ENCODE measurements at regions not wholly inside any gene's neighbourhood (a gene's known extent, or its start where the extent isn't known, plus 50 kb on each side); places are given as distances from the start of the nearest gene placed in this dataset.
"Not testable (repeated sequence)": the region's sequence is repeated elsewhere in the genome, so short reads cannot be mapped to it uniquely, and the experiment has no call there.

DNA sequence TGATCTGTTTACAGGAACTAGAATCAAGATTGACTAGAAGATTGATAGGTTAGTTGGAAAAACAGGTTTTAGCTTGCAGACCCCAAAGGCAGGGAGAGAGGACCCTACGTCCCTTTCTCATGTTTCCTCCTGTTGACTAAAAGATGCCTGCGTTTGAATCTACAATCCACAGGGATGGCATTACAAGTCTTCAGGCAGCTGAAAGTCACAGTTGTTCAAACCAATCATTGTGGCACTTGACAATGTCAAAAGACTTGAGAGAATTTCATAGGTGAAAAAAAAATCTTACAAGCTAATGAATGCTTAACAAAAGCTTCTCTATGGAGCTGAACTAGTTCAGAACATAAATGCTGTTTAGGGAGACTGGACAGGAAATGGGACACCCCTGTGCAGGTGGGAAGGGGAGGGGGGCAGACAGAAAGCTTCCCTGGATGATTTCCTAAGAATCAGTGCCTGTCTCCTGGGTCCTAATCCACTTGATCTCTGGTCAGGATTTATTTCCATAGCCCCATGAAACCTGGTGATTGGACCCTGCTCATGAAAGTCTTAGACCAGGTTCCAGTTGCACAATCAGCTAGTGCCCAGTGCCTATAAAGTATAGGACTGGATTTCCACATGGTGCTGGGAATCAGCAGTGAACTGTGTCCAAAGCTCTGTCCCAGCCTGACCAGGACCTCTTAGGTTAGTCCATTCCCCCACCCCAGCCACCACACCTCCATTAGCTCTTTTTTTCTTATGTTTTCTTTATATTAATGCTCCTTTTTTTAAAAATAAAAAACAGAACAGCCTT lies 91.6 kb upstream of the BCAR3 start:
- no peak for DNase-seq (ENCODE audit: low spot score)

DNA sequence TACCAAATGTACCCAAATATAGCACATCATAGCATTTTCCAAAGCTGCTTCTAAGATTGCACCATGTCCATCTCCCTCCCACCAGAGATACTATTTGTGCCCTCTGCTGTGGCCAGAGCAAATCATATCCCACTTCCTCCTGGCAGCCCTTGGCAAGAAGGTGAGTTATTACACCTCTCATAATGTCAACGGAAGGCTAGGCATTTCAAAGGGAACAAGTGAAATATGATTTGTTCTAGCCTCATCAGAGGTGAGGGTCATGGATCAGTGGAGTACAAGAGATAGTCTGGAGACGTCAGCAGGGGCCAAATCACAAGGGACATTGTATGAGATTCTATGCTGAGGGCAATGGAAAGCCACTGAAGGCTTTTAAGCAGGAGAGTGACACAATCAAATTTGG lies 90.2 kb upstream of the BCAR3 start:
- no peak for DNase-seq (ENCODE audit: low spot score)

DNA sequence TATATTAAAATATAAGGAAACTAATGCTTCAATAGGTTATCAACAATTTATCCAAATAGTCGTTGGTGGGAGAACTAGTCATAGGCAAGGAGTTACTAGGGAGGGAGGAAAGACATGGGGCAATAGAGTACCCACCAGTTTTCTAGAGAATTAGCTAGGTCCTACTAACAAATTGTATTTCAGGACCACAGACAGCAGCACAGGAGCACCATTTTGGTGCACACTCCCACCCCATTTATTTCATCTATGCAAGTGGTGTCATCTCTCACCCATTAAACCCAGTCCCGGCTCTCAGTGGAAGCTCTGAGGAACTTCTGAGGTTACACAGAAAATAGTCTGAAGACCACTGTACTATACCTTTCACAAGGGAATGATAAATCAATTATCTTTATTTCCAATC lies 89.0 kb upstream of the BCAR3 start:
- no peak for DNase-seq (ENCODE audit: low spot score)

DNA sequence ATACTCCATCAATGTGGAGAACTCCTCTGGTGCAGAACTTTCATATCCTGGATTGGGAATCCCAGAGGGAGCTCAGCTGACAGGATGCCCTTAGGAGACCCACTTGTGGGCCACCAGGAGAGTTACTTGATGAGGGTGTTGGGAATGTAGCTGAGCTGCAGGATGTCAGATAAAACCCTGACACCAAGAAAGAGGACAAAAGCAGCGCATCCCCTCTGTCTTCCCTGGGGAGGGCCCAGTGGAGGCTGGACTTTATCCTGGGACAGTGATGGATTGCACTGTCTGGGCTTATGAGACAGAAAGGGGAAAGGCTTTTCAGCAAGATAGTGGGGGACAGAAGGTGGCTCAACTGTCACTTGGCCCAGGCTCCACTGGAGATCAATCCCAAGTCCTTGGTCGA lies 88.1 kb upstream of the BCAR3 start:
- no peak for DNase-seq (ENCODE audit: low spot score)

DNA sequence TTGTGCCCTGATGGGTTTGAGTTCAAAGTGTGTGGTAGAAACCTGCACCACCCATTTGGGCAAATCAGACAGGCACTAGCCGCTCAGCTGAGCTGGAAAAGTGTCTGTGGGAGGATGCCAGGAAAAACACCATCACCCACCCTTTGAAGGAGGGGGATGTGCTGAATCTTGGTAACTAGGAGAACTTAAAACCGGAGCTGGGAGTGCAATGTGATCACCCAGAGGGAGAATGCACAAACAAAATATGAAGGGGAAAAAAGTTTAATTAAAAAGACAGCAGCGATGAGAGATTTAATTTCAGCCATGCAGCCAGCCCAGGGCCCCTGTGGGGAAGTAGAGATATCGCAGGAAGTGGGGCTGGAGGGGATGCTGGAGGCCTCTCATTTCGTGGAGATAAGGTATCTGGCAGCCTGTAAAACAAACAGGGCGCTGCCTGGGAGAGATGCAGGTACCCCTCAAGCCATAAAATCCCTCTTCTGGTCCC lies 86.8 kb upstream of the BCAR3 start:
- DNase-seq (ENCODE audit: low spot score), result no peak

DNA sequence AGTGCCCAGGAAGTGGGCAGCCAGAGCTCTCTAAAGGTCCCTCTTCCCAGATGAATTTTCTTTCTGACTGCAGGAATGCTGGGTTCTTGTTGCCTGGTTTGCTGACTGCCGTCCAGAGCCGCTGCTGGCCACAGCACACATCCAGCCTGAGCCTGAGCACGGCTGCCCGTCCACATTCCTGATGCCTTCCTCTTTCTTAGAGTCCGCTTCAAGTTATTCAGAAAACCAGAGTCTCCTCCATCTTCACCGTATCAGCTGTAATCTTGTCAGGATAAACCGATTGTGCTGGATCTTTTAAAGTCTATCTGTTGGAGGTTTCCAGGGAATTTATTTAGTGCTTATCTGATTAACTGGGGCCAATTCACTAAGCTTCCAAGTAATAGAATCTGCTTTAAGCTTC lies 84.8 kb upstream of the BCAR3 start:
- DNase-seq (ENCODE audit: low spot score), result peak; percentile 55

DNA sequence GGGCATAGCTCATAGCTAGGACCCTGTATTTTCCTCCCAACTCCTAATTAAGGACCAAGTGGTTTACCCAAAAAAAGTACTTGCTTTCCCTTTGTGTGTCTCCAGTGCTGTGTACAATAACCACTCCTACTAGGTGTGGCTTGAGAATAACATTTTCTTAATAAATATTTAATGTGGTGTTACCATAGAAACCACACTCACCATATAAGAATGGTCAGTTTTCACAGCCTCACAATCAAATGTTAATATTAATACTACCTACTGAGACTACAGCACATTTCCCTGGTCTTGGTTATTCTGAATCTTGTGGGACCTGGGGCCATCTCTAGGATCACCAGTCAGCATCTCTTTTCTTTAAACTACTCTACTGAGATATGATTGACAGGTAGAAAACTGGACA lies 83.5 kb upstream of the BCAR3 start:
- DNase-seq (ENCODE audit: low spot score), result no peak

DNA sequence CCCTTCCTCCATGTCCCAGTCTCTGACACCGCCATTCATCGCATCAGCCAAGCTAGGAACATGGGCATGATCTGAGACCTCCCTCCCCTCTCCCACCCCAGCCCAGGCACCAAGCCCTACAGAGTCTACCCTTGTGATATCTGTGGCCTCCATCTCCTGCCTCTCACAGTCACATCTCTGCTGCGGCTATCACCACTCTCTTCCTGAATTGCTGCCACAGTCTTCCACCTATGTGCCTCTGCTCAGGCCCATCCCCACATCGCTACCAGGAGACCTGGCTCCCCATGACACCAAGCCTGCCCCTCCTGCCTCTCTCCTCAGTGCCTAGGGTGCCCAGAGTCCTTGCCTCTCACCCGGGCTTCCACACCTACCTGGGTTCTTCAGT lies 82.7 kb upstream of the BCAR3 start:
- DNase-seq (ENCODE audit: low spot score), result no peak

DNA sequence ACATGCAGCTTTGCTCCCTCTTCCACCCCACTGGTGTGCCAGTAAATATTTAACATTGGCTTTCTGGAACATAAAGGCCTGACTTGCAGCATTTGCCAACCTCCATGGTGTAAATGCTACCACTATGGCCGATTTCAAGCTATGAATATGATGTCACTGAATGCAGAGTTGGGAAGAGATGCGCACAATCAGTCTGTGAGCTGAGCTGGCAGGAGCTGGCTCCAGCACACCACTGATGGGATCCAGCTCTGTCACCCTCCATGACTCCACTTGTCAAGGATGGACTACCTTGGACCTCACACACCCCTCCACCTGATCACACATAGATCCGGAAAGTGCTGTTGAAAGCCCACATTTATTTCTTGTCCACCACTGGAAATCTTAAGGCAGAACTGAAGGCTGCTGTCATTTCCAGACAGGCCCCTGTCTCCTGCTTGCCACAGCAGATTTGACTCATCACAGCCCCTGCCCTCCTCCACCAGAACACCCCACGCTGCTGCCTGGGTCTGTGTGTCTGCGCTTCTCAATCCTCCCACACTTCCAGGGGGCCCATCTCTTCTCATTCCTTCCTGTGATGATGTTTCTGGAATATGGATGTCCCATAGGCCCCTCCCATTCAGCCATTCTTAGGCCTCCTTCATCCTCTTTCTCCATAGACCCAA lies 82.2 kb upstream of the BCAR3 start:
- DNase-seq (ENCODE audit: low spot score), result no peak

DNA sequence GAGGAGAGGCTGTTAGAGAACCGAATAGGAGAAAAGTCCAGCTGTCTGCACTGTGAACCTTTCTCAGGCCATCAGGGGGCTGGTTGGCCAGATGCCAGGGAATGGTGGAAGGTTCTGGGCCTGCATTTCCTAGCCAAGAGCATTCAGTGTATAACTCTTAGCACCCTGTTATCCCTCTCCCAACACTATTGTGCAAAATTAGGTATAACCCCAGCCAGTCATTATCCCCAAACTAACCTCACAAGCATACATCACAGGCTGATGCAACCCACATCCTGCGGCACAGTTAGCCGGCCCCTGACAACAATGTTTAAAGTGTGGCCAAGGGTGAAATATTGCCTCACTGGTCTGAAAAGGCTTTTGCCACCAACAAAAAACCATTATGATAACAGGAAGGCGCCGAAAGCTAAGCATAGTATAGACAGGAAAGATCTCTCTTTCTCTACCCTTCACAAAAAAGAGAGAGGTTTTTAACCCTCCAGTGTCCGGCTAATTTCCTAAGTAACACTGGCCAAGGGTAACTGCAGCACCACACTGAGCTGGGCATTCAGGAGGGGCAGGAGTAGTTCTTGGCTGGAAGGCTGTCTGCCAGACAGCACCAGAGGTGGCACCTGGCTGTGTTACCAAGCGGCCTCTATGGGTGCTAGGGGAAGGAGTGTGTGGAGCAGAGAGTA lies 77.3 kb upstream of the BCAR3 start:
- DNase-seq (ENCODE audit: low spot score), result no peak

DNA sequence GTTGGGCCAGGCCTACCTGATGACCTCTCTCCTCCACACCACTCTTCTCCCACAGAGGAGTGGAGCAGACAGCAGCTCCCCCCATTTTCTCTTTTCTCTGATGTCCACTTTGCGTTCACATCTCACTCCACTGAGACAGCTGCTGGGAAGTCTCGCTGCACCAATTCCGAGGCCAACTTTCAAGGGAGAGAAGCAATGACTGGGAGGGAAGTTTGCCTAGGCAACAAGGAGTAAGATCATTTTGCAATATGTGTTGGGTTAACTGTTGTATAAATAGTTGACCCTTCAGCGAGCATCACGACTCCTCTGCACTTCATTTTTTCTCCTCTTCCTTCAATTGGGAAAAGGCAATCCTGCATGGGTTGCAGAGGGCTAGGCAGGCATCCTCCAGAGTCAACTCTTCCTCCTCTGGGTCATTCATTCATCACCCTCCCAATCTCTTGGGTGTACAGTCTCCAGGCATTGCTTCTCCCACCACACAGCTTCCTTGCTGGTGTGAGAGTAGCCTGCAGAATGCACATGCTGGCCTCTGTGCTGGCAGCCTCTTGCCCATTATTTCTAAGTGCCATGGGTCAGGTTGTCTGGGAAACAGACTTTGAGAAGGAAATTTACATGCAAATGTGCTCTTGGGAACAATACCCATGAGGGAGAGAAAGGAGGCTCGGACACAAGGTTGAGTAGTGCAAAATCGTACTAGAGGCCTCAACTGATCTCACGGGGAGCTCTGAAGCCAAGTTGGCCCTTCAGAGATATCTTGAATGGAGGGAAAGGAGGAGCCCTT lies 75.8 kb upstream of the BCAR3 start:
- no peak for DNase-seq (ENCODE audit: low spot score)

DNA sequence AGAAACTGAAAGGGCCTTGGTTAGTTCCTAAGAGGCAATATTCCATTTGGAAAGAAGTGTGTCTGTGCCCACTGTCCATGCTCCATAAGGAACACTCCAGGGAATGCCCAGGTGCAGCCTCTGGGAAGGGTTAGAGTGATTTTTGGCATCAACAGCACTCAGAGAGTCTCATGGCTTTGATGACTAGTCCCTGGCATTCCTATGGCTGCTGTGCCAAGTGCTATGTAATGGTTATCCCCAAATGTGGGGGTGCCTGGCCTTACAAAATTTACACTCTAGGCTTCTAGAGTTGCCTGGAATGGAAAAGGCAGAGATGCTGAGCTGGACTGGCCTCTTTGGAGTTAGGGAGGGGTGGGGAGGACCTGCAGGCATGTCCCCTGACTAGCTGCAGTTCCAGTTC lies 75.0 kb upstream of the BCAR3 start:
- DNase-seq (ENCODE audit: low spot score), result no peak

DNA sequence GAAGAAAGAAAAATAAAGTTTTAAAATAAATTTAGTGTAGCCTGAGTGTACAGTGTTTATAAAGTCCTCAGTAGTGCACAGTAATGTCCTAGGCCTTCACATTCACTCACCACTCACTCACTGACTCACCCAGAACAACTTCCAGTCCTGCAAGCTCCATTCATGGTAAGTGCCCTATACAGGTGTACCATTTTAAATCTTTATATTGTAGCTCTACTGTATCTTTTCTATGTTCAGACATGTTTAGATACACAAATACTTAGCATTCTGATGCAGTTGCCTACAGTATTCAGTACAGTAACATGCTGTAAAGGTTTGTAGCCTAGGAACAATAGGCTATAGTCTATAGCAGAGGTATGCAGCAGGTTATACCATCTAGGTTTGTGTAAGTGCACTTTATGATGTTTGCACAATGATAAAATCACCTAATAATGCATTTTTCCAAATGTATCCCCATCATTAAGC lies 73.6 kb upstream of the BCAR3 start:
- DNase-seq (ENCODE audit: low spot score), result not testable (repeated sequence)

DNA sequence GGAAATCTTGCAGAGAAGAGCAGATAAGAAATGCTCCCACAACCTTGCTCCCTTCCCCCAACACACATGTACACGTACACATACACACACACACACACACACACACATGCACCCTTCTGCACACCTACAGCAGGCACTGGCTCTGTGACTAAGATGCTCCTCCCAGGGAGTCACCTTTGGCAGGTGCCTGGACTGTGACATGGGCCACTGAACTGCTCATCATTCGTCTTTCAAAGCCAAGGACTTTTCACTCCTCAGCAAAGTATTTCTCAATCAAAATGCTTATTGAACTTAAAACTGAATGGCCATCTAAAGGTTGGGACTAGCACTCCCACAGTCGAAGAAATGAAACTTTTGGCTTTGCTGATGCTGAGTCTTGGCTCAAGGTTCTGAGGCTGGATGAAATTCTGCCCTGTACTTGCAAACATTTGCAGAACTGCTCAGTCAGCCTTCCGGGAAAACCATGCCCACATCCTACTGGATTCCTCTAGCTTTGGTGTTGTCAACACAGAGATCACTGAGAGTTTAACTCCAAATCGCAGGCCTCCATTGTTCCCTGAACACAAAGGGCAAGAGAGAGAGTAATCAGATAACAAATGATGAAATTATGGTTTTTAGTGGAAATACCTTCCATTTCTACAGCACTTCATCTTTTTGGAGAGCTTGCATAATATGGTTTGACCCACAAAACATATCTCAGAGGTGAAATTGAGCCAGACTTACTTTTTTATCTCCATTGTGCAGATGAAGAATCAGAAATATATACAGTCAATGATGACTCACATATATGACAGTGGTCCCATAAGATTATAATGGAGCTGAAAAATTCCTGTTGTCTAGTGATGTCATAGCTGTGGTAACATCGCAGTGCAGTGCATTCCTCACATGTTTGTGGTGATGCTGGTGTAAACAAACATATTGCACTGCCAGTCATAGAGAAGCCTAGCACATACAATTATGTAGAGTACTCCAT lies 72.4 kb upstream of the BCAR3 start:
- no peak for DNase-seq (ENCODE audit: low spot score)

DNA sequence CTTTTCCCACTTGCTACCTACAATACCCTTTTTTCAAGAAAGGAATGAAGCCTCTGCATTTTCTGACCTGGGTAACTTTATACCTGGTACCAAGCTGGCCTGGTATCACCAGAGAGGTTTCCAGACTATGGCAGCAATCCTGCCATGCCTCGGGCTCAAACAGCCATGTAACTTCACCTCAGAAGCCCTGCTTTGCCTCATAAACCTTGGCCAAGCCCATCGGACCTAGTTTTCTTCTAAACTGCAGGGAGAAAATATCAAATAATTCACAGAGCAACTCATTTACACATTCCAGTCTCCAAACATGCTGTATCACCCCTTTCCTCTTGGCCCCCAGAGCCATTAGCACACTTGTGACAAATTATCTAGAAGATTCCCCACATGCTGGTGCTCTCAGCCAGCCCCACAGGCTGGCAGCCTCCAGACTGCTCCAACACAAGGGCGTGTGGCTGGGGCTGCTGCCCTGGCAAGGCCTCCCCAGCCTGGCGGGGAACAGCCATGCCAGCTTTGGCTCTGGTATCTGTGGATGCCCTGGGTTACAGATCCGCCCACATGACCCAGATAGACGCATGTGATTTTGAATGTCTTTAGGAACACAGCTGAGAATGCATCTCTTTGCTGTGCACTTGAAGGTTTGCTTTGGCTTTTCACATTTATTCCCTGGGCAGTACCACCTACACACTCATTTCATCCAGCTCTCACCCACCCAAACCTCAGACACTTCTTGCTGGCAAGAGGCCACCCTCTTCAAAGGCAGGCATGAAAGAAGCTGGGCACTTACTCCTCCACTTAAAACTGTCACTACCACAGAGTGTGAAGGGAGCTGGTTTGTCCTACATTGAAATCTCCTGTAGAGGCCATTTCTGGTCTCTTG lies 70.0 kb upstream of the BCAR3 start:
- no peak for DNase-seq (ENCODE audit: low spot score)

DNA sequence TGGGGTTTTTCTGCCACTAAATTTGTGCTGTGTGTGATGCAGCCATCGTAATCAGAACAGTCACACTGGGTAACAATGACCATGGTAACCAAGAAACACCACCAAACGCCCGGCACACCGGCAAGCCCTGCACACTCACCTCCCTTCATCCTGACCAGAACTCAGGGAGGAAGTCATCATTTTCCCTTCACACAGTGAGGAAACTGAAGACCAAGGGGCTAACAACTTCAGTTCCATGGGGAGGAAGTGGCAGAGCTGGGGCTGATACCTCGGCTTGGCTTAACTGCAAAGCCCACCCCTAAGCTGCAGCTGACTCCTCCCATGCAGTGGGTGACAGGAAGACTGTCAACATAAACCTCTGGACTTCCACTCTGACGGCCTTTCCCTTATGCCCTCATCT lies 69.3 kb upstream of the BCAR3 start:
- no peak for DNase-seq (ENCODE audit: low spot score)

DNA sequence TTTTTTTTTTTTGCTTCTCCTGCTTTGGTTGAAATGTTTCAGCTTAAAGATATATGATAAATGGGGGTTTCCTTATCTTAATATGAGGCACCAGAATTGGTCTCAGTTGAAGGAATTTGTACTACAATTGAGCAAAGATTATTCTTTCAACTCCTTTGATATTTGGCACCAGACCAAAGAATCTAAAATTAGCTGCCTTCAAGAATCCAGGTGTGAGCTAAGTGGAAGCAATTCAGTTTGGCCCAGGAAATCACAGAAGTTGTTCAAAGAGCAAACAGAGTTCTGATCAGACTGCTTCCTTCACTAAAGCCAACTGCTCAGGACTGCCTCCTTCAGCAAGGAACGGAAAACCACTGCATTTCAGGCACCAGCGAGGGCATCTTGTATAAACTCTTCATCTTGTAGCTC lies 68.3 kb upstream of the BCAR3 start:
- DNase-seq (ENCODE audit: low spot score), result no peak

DNA sequence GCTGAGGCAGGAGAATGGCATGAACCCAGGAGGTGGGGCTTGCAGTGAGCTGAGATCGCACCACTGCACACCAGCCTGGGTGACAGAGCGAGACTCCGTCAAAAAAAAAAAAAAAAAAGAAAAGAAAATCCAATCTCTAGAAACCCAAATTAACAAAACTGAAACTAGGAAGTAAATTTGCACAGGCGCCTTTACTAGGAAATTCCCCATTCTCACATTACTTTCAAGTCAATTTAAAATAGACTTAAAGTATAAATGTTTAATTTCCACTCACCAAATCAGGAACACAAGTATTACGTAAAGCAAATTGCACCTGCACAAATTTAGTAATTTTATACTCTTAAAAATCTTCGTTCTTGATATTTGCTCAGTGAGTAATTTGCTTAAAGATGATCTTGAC lies 67.8 kb upstream of the BCAR3 start:
- no peak for DNase-seq (ENCODE audit: low spot score)

DNA sequence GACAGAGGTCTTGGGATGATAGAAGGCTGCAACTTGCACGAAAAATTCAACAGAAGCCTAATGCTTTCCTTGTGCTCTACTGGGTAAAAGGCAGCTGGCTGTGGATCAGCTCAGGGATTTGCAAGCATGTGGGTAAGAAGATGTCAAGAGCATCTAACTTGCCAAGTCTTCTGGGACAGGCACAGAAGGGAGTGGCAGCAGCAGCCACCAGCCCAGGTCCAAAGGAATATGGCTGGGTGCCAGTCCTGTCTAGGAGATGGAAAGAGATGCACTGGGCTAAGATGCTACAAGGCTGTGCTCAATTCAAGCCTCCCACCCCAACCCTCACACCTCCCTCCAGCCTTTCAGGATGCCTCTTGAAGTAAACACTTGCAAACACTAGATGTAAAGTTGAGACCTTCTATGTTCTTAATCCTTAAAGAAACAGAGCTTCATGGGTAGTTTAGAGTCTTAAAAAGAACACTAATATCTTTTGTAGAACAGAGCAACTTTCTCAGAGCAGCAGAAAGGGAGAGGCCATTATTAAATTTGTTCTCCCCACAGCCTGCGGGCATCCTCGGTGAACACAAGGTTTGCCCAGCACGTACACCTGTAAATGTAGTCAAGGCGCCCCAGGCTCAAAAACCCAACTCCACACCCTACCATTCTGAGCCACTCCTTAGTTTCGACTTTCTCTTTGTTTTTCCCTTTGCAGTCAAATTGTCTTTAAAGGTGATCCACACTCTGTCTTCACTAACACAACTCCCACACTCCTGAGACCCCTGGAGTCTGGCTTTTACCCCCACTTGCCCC lies 64.6 kb upstream of the BCAR3 start:
- peak; percentile 57 for DNase-seq (ENCODE audit: low spot score)

Data from D341Med (cell line).